ENCODE measurements at regions not wholly inside any gene's neighbourhood (a gene's known extent, or its start where the extent isn't known, plus 50 kb on each side); places are given as distances from the start of the nearest gene placed in this dataset.
"Not testable (repeated sequence)": the region's sequence is repeated elsewhere in the genome, so short reads cannot be mapped to it uniquely, and the experiment has no call there.

- DNase-seq, result peak; percentile 1
Observed at GRCh38 chr9:28127101-28127500, 553.8 kb upstream of the C9orf72 start.

- no peak for DNase-seq
Observed at GRCh38 chr9:28134446-28134976, 561.2 kb upstream of the C9orf72 start.

GRCh38 chr9:28135549-28135948 lies 562.3 kb upstream of the C9orf72 start:
- no peak for DNase-seq

- no peak for DNase-seq
Observed at GRCh38 chr9:28136113-28136512, 562.8 kb upstream of the C9orf72 start.

GRCh38 chr9:28147430-28147829 lies 574.1 kb upstream of the C9orf72 start:
- not testable (repeated sequence) for DNase-seq

- not testable (repeated sequence) for DNase-seq
Observed at GRCh38 chr9:28147923-28148597, 574.8 kb upstream of the C9orf72 start.

GRCh38 chr9:28149361-28150050 lies 576.2 kb upstream of the C9orf72 start:
- not testable (repeated sequence) for DNase-seq

- DNase-seq, result no peak
Observed at GRCh38 chr9:28155067-28155466, 581.8 kb upstream of the C9orf72 start.

GRCh38 chr9:28155671-28156070 lies 582.4 kb upstream of the C9orf72 start:
- no peak for DNase-seq

- DNase-seq, result no peak
Observed at GRCh38 chr9:28158451-28158850, 585.2 kb upstream of the C9orf72 start.

GRCh38 chr9:28163619-28164018 lies 590.3 kb upstream of the C9orf72 start:
- DNase-seq, result no peak

GRCh38 chr9:28166179-28166578 lies 592.9 kb upstream of the C9orf72 start:
- DNase-seq, result no peak

- no peak for DNase-seq
Observed at GRCh38 chr9:28177142-28177541, 603.9 kb upstream of the C9orf72 start.

- DNase-seq, result no peak
Observed at GRCh38 chr9:28177925-28178324, 604.6 kb upstream of the C9orf72 start.

- no peak for DNase-seq
Observed at GRCh38 chr9:28179893-28180292, 606.6 kb upstream of the C9orf72 start.

- DNase-seq, result no peak
Observed at GRCh38 chr9:28190981-28191380, 617.7 kb upstream of the C9orf72 start.

GRCh38 chr9:28197653-28198052 lies 624.4 kb upstream of the C9orf72 start:
- DNase-seq, result no peak

- DNase-seq, result no peak
Observed at GRCh38 chr9:28203036-28203435, 629.8 kb upstream of the C9orf72 start.

GRCh38 chr9:28206280-28206679 lies 633.0 kb upstream of the C9orf72 start:
- DNase-seq, result no peak

- DNase-seq, result no peak
Observed at GRCh38 chr9:28207657-28208056, 634.4 kb upstream of the C9orf72 start.

- DNase-seq, result no peak
Observed at GRCh38 chr9:28209130-28209529, 635.8 kb upstream of the C9orf72 start.

GRCh38 chr9:28212979-28213378 lies 639.7 kb upstream of the C9orf72 start:
- no peak for DNase-seq

GRCh38 chr9:28215536-28216299 lies 642.4 kb upstream of the C9orf72 start:
- peak; percentile 57 for DNase-seq

GRCh38 chr9:28232686-28233085 lies 659.4 kb upstream of the C9orf72 start:
- no peak for DNase-seq

Measured in DMS79 (cell line).